Astrocyte of the hippocampus (primary cell): ENCODE measurements at regions not wholly inside any gene's neighbourhood (a gene's known extent, or its start where the extent isn't known, plus 50 kb on each side); places are given as distances from the start of the nearest gene placed in this dataset.

Experiments used
- DNase-seq: peaks from one replicate; pipeline ENCODE4 v3.0.0; 2011; ENCODE audit warnings: low read depth, low spot score

DNA sequence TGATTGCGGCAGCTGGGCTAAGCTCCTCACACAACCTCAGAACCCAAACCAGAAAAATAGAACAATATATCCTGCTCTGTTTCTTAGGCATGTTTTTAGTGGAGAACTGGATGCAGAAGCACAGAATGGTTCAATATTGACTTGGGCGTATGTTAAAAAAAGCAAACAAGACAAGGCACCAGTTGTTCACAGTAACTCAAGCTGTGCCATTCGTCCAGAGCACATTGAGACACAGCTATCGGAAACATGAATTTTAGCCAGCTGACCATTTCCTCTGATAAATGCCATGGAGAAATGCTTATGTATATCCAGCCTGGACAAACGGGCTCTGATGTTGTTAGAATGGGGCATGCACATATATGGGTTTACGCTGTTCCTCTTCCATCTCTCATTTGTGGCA is 129.2 kb upstream of the PDZRN3 start:
- no peak for DNase-seq

DNA sequence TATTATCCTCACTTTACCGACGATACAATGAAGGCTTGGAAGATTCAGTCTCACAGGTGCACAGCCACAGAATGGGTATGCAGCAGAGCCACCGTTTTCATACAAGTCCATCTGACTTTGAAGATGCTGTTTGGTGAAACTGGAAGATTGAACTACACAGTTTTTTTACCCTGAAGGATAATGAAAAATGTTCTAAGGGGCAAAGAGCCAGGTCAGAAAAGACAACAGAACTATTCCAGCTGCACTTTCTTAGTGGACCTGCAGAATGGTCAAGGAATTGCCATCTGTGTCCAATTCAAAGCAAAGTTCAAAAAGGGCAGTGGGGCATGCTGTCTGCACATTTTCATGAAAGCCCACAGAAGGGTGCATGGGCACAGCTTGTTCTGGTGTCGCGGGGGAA is 127.6 kb upstream of the PDZRN3 start:
- DNase-seq, result no peak

DNA sequence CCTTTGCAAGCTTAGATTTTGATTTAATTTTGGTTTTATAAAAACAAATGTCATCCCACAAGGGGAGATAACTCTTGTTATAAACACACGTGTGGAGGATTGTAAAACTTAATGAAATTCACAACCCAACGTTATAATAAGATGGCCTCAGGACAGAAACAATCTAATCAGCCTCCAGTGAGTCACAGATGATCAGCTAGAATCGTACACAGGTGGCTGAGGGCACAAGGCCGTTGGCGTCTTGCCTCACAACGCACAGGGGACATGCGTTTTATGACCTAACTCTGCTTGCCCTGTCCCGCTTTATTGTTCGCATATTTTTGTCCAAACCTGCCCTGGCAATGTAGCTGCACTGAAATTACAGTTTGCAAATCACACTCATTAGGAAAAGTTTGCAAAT is 121.9 kb upstream of the PDZRN3 start:
- DNase-seq, result no peak

DNA sequence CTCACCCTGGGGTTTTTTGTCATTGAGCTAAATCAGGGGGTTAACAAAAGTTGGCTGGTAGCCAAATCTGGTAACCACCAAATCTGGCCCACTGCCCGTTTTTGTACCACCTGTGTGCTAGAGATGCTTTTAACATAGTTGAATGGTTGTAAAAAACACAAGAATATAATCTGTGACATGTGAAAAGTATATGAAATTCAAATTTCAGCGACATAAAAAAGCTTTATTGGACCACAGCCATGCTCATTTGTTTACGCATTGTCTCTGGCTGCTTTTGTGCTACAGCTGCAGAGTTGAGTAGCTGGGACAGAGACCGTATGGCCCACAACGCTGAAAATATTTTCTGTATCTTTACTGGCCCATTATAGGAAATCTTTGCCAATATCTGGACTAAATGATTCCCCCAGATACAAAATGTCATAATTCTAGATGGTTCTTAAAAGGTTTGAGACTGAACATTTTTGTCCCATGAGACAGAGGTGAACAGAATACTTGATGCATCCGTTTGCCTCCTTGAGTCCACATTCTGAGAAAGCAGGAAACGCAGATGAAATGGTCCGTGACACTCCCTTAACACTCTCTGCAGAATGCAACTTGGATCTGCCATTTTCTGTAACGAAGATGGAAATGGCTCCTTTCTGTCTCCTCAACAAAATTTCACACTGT is 120.9 kb upstream of the PDZRN3 start:
- no peak for DNase-seq

DNA sequence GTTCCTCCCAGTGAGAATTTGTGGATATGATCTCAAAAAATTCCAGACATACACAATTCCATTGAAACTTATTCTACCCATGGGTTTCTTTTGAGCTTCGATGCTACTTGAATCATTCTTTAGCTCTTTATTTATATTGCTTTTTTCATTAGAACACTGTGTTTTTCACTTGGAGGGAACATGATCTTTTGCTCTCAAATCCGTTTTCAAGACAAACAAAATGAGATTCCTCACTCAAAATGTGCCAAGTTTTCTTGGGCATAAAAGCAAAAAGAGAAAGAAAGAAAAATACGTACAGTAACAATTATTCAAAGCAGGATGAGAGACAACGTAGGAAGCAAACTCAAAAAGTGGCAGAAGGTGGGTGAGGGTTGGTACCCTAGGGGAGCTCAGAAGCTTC is 118.8 kb upstream of the PDZRN3 start:
- DNase-seq, result no peak

DNA sequence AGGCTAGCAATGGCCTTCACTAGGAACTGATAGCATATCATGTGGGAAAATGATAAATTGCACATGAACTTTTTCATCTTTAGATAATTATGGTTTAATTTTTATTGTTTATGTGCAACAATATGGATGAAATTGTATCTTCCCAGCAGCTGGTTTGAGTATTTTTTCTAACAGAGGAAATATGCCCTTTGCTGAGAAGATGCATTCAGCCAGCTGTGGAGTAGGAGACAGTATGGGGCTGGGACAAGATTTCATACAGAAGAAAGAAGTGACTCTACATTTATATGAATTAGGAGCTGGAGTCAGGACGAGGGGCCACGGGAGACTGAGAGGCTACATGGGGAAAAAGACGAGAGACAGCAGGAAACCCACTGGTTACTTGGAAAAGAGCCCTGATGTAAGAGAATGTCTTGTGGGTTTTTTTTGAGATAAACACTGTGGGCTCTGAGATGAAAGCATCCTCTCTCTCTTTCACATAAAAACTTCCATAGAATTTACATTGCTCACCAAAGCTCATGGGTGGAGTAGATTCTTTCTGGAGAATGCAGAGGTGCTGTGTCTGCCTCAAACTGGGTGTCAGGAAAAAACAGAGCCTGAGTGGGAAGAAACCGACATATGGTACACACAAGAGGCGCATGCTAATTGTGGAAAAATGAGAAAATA is 115.2 kb upstream of the PDZRN3 start:
- peak; percentile 37 for DNase-seq

DNA sequence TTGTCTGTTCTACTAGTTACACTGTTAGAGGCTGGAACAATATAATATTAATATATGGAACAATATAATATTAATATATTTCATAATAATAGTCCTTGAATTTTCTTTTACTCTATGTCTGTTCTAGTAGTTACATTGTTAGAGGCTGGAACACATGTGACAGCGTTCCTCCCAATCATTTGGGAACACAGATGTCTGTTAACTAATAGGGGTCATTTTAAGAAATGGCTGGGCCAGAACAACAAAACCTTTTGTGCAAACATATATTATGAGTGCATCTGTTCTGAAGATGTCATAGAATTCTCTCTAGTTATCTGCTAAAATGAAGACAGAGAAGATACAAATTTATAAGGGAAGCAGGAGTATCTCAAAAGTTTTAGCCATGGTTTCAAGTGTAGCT is 114.0 kb upstream of the PDZRN3 start:
- no peak for DNase-seq

DNA sequence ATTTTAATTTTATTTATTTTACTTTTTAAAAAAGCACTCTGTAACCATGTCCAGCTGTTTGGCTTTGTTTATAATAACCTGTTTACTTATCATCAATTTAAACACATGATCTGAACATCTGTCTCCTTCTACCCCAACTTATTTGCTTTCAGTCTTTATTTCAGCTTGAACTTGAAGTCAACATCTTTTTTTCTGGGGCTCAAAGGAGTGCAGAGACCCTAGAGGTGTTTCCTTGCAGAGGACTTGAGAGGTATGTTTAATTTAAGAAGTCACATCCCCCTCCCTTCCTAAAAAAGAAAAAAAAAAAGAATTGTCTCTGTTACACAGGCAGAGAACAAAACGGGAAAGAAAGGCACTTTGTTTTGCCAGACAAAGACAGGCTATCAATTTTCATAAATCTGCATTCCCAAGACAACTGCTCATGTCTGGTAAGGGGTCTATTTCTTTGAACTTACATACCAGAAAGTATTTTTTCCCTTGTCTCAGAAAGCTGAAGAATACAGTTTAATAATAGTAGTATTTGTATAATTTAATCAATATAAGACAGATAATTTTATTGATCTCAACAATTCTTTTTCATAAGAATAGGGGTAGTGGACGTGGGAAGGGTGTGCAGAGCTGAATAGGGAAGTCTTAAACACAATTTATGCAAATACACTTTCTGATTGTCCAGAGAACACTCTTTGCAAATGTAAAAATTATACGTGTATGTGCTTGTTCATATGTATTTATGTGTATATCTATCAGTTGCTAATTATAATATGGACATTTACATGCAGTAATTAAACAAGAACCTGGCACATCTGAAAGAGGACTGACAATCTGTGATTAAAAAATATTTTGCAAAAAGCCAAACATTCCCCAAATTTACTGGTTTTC is 109.7 kb upstream of the PDZRN3 start:
- DNase-seq, result no peak

DNA sequence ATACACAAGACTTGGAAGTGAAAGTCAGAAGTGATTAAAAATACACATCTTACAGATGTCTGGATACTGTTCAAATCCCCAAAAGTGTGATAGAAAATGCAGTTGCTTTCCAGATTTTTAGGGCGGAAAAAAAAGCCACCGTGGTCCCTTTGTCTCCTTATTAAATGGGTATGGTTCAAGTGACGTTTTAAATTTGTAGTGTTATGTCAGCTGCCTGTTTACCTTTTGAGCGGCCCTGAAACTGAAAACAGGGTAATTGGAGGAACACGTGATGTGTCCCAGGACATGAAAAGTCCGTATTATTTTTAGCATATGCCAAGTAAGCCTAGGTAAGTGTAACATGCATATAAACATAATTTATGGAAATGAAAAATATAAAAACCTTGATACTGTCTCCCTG is 109.0 kb upstream of the PDZRN3 start:
- no peak for DNase-seq

DNA sequence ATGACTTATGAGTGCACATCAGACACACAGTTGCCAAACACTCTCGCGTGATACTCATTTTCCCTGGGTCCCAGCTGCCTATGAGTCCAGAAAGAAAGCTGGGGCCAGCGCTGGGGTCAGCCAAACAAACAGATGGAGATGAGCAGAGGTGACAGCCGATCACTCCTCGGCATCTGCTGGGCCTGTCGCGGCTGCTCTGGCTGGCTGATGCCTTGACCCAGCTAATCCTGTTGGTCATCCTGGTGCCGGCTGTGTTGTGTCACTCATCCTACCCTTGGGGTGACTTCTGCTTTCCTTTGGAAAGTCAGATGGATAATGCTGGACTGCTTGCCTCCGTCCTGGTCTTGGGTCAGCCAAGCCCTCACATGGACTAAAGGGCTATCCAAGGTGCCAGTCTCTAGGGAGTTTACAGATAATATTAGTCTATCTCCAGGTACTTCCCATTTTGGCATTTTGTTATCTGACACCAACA is 105.3 kb upstream of the PDZRN3 start:
- no peak for DNase-seq

DNA sequence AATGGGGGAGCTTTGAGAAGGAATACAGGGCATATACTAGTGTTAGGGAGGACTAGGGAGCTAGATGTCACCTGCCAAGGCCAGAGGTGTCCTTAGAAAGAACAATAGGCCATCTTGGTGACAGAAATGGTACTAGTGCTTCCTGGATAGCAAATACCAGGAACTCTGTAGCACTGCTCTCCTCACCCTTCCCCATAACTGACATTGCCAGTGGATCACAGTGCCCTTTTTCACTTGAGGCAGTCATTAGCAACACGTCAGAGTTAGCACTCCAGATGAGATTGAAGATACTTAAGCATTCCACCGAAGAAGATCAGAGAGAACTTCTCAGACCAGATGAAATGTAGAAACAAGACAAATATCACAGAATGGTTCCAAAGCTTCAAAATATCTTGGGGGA is 103.1 kb upstream of the PDZRN3 start:
- DNase-seq, result no peak

DNA sequence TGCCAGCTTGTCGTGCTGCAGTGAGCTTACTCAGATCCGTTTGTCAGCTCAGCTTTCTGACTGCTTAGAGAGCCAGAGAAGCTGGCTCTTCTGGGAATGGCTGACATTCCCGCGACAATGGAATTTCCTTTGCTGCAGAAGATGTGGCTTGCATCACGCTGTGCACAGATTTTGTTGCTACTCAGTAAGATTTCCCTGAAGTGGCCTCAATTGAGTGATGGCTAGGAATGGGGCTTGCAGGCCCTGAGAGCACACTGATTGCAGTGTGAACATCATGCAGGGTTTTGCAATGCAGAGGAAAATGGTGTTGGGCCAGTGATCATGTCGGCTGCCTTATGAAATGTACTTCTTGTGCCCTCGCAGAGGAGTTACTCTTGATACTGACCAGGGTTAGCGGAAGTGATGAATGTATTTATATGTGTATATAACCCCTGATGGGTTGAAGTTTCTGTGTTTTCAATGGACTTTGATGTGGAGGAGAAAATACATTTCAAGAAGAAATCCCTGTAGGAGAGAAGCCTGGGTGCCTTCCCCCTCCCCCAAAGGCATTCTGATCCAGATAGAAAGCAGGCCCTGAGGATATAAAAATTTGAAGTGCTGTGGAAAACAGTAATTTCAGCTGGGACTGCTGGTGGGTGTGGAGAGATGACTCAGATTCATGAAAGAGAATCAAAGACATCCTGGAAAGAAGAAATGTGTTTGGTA is 102.5 kb upstream of the PDZRN3 start:
- DNase-seq, result peak; percentile 79

DNA sequence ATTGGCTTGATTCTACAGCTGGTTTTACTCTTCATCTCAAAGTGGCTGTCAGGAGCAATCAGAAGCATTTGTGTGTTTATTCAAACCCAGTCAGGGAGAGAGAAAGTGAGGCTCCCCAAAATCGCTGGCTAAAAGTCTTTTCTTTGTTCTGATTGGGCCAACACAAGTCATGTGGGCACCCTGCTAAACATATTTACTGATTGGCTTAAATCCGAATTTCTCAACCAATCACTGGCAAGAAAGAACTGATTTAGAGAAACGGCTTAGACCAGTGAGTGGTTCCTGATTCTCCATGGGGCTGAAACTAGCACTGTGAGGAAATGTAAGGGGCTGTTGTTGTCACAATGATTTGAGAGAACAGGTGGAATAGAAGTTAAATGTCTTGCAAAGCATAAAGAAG is 98.9 kb upstream of the PDZRN3 start:
- DNase-seq, result no peak

DNA sequence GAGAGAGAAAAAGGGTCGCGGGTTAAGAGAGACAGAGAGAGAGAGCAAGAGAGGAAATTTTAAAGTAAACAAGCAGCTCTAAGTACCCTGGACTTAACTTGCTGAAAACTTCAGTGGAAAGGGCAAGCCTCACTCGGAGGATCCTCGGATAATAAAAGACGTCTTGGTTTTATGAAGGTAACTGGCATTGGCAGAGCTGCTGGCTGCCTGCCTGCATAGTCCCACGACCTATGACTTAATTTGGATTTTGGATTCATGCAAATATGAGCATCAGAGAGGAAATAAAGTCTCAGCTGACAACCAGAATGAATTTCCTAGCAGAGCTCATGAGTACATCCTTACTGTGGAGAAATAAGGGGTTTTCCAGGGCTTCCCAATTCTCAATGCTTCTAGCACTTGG is 95.1 kb upstream of the PDZRN3 start:
- no peak for DNase-seq

DNA sequence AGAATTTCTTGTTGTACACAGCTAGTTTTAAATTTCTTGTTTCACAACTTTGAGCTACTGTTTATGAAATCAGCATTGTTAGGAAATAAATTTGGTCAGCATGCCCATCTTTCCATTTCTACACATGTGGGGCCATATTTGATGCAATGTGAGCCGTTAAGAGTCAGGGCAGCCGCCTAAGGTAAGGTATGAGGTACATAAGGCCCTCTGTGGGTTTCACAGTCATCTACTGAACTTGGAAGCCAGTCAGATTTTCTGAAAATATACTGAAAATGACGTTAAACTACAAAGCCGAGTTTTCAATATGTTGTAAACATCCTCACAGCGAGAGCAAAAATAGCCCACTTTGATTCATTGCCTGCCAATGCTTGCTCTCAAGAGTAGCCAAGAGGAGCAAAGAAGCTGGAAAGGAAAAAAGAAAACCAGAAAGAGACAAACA is 94.7 kb upstream of the PDZRN3 start:
- no peak for DNase-seq

DNA sequence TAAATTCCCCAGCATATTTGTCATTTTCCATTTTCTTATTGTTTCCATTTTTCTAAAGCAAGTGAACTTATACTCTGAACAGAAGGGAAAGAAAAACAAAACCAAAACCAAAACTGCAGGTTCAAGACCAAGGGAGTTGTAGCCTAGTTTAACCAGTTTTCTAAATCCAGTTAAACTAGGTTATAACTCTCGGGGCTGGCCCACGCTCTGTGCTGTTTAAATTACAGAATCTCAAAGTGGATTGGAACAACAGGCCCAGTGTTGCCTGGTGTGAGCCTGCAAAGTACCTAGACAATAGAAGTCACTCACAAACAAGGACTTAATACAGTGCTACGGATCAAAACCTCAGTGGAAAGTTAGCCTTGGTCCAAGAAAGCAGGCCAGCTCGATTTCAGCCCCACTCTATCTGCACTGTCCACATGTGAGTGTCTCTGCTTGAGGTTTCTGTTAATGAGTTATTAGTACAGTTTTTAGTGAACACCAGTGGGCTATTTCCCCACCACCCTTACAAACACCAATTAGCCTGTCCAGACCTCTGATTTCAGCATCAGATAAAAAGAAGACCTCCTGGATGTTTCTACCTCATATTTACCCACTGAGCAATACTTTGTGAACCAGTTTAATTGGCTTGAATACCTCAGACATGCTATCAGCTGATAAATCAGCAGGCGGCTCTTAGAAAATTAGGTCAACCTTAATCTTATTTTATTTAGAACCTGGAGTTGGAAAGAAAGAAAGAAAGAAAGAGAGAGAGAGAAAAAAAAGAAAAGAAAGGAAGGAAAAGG is 93.8 kb upstream of the PDZRN3 start:
- DNase-seq, result peak; percentile 58

DNA sequence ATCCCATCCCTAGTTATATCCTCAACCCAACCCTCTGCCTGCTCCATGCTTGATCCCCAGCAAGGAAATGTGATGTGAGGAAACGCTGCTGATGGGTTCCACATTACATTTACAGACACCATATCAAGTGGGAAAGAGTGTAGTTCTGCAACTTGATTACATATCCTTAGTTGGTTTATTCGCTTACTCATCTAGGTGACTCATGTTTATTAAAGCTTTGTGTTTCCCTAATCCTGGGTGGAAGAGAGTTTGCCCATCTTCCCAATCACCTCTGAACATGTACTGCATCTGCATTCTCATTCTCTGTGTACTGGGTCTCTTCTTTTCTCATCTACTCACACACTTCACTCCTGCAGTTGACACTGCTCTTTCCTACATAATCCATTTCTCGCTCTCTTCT is 91.7 kb upstream of the PDZRN3 start:
- no peak for DNase-seq

DNA sequence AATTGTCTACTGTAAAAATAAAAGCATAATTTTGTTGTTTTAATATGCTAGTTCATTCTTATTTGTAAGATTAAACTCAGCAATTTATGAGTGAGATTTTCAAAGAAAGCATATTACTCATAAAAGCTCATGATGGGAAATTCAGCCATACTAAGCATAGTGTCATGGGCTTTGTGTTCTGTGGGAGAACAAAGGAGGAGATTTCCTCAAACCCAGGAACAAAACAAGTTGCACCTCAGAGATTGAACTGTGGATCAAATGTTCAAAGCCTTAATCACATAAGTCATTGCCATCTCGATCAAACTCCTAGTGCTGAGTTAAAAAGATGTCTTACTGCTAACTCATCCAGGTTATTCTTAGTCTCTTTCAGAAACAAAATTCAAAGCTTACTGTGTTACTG is 85.6 kb upstream of the PDZRN3 start:
- no peak for DNase-seq

DNA sequence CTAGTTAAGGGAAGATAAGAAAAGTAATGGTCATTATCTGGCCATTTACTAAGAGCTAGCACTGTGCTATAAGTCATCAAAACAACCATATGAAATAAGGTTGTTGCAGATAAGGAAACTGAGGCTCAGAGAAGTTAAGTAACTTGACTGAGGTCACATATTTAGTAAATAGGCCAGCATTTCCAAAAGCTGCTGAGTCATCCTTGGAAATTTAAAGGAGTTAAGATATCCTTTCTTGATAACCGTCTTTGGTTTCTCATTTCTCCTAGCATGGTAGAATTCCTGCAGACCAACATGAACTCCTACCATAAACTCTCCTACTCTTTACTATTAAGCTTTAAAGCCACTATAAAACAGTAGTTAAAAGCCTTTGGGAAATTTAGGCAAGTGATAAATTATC is 85.0 kb upstream of the PDZRN3 start:
- no peak for DNase-seq

DNA sequence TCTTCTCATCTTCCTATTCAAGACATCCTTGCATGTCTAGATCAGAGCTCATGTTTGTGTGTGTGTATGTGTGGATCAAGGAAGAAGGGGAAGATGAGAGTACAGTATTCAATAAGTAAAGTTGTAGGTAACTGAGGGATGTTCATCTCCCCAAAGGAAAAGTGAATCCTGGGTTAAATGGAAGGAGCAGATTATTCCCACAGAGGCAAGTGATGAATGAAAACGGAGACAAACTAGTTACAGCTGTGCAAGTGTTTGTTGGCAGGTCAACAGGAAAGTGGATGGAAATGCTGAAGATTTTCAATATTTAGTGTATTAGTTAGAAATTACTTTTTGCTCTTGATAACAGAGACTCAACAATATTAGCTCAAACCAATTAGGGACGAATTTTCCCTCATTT is 84.2 kb upstream of the PDZRN3 start:
- no peak for DNase-seq

DNA sequence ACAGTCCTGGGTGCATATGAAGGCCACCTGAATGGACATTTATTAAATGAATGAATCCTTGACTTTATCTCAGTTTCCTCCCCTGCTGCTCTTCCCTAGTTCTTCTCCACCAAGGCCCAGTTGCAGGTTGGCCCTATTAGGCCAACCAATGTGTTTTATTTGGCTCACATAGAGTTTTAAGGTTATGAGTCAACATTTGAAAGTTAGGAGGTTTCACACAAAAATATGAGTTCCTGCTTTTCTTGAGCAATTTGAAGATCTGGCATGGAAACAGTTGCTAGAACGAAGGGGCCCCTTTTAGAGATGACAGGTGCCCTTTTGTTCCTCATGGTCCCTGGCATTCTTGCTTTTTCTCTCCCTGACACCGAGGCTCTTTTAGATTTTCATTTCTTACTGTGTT is 83.0 kb upstream of the PDZRN3 start:
- no peak for DNase-seq
